HL-60 (cell line): ENCODE measurements at regions not wholly inside any gene's neighbourhood (a gene's known extent, or its start where the extent isn't known, plus 50 kb on each side); places are given as distances from the start of the nearest gene placed in this dataset.
"Not testable (repeated sequence)": the region's sequence is repeated elsewhere in the genome, so short reads cannot be mapped to it uniquely, and the experiment has no call there.

ENCODE experiments used
- DNase-seq, 2 experiments: peaks; one replicate each; pipeline ENCODE4 v3.0.0-alpha.2; 2010 to 2020; ENCODE audit warnings: low read depth in 1 of 2, low spot score in 1 of 2
- H3K27ac ChIP-seq: fragments of 250-450 bp; sonication (Bioruptor Pico); replicated peaks from 2 replicates; pipeline ENCODE4 v1.5.1; 2020; ENCODE audit warnings: mild to moderate bottlenecking, moderate library complexity
- H3K27me3 ChIP-seq: fragments of 250-450 bp; sonication (Bioruptor Pico); 2 replicates; pipeline ENCODE4 v1.5.1; 2021; ENCODE audit warnings: mild to moderate bottlenecking, moderate library complexity; ENCODE audit not compliant: insufficient read depth, poor library complexity, severe bottlenecking
- H3K4me3 ChIP-seq: replicated peaks from 2 replicates; pipeline ENCODE4 v1.5.1; 2011; ENCODE audit warnings: mild to moderate bottlenecking, control low read depth, low read length; ENCODE audit not compliant: insufficient read depth
- CTCF ChIP-seq: IDR thresholded peaks from one replicate; pipeline ENCODE4 v1.5.1; 2011; ENCODE audit warnings: low read length, control low read depth, inconsistent platforms; ENCODE audit not compliant: insufficient read depth
- GABPA ChIP-seq: IDR thresholded peaks from 2 replicates; pipeline ENCODE4 v1.6.1; 2012; ENCODE audit warnings: low read depth
- POLR2AphosphoS5 ChIP-seq: IDR thresholded peaks from 2 replicates; pipeline ENCODE4 v1.6.1; 2012; ENCODE audit warnings: low read depth
- REST ChIP-seq: IDR thresholded peaks from 2 replicates; pipeline ENCODE4 v1.6.1; 2012; ENCODE audit warnings: low read depth; ENCODE audit not compliant: insufficient replicate concordance
- SPI1 ChIP-seq: IDR thresholded peaks from 2 replicates; pipeline ENCODE4 v1.6.1; 2012; ENCODE audit warnings: low read depth, mild to moderate bottlenecking, borderline replicate concordance

- TF ChIP-seq POLR2AphosphoS5, result no peak
- no peak for TF ChIP-seq CTCF
- TF ChIP-seq SPI1, result no peak
- no peak for TF ChIP-seq GABPA
- TF ChIP-seq REST, result no peak
- H3K27me3 ChIP-seq, result no peaks in the 10 kb centered on the region
- H3K27ac ChIP-seq, result no peak overlapping the region
- DNase-seq, result no peak
- no peak overlapping the region for H3K4me3 ChIP-seq
Measured at GRCh38 chr4:92021203-92021602, 282.6 kb upstream of the GRID2 start.

- DNase-seq, result no peak
- H3K27ac ChIP-seq, result no peak overlapping the region
- TF ChIP-seq REST (no peak), GABPA (no peak), SPI1 (no peak), POLR2AphosphoS5 (no peak)
- H3K4me3 ChIP-seq, result no peak overlapping the region
- H3K27me3 ChIP-seq, result no peaks in the 10 kb centered on the region
Measured at GRCh38 chr4:92021788-92022187, 282.0 kb upstream of the GRID2 start.

GRCh38 chr4:92028830-92029229, 274.9 kb upstream of the GRID2 start:
- not testable (repeated sequence) for H3K27me3 ChIP-seq, H3K4me3 ChIP-seq, DNase-seq, H3K27ac ChIP-seq

GRCh38 chr4:92031825-92032224, 271.9 kb upstream of the GRID2 start:
- H3K27me3 ChIP-seq, result no peaks in the 10 kb centered on the region
- TF ChIP-seq REST (no peak), CTCF (no peak), SPI1 (no peak), GABPA (no peak), POLR2AphosphoS5 (no peak)
- DNase-seq, result no peak
- H3K27ac ChIP-seq, result no peak overlapping the region
- H3K4me3 ChIP-seq, result no peak overlapping the region
